OCI-LY3 (cell line): ENCODE measurements at regions not wholly inside any gene's neighbourhood (a gene's known extent, or its start where the extent isn't known, plus 50 kb on each side); places are given as distances from the start of the nearest gene placed in this dataset.

ENCODE experiments used
- H2AFZ ChIP-seq: fragments of 200-600, 300-600 bp; shearing (Covaris generic); 2 replicates; pipeline ENCODE4 v1.6.0; 2014; ENCODE audit warnings: antibody characterized with exemption, low read depth, low read length
- H3K27ac ChIP-seq: fragments of 200-600, 300-600 bp; sonication (generic); 2 replicates; pipeline ENCODE4 v1.5.1; 2014; ENCODE audit warnings: mild to moderate bottlenecking, low read length, moderate library complexity, mixed read lengths
- H3K27me3 ChIP-seq: fragments of 200-600, 300-600 bp; sonication (generic); 2 replicates; pipeline ENCODE4 v1.6.1; 2014; ENCODE audit warnings: low read depth, low read length, mixed read lengths
- H3K36me3 ChIP-seq: fragments of 200-600, 300-600 bp; sonication (generic); replicated peaks from 2 replicates; pipeline ENCODE3; 2014; ENCODE audit warnings: low read depth, low read length, mixed read lengths
- H3K4me1 ChIP-seq: fragments of 300-600, 200-600 bp; sonication (generic); 2 replicates; pipeline ENCODE4 v1.6.1; 2014; ENCODE audit warnings: low read length, mixed read lengths
- H3K4me2 ChIP-seq: fragments of 200-600, 300-600 bp; sonication (generic); 2 replicates; pipeline ENCODE4 v1.6.1; 2014; ENCODE audit warnings: low read length, mixed read lengths
- H3K4me3 ChIP-seq: fragments of 300-600, 200-600 bp; sonication (generic); 2 replicates; pipeline ENCODE4 v1.5.1; 2014; ENCODE audit warnings: antibody characterized with exemption, mild to moderate bottlenecking, low read length, moderate library complexity
- H3K79me2 ChIP-seq: fragments of 300-600, 200-600 bp; shearing (Covaris generic); 2 replicates; pipeline ENCODE4 v1.6.1; 2014; ENCODE audit warnings: mild to moderate bottlenecking, low read length, mixed read lengths
- H3K9ac ChIP-seq: fragments of 300-600, 200-600 bp; shearing (Covaris generic); 2 replicates; pipeline ENCODE4 v1.6.0; 2014; ENCODE audit warnings: mild to moderate bottlenecking, low read length, moderate library complexity
- H3K9me3 ChIP-seq: fragments of 200-600, 300-600 bp; shearing (Covaris generic); 2 replicates; pipeline ENCODE4 v1.6.1; 2014; ENCODE audit warnings: low read length, mixed read lengths; ENCODE audit not compliant: insufficient read depth
- H4K20me1 ChIP-seq: fragments of 200-600, 300-600 bp; sonication (generic); 2 replicates; pipeline ENCODE4 v1.6.1; 2016; ENCODE audit warnings: low read length, mixed read lengths; ENCODE audit not compliant: insufficient read depth
- EZH2phosphoT487 ChIP-seq: fragments of 200-600 bp; shearing (Covaris generic); IDR thresholded peaks from 2 replicates; pipeline ENCODE4 v1.6.1; 2018; ENCODE audit warnings: antibody characterized with exemption, mixed run types, low read depth
- TF ChIP-seq, protein P1 (sequence below): fragments of 200-600, 300-600 bp; sonication (generic); IDR thresholded peaks from 2 replicates; pipeline ENCODE4 v1.5.1; 2014; ENCODE audit warnings: antibody characterized with exemption, low read length, low read depth

DNA sequence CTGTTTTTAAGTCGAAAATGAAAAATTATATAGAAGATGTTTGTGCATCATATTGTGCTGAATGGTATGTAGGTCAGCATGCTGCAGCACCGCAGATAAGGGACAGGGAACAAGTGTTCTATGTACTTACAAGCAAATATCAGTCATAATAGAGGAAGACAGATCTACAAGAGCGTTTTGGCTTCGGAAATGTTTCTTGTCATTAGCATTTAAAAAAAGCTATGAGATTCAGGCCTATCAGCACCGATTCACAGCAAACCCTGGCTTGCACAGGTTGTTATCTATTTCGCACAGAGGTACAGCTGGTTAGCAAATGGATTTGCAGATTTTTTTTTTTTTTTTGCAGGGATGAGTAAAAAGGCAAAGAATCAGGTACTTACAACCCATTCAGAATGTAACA lies 204.2 kb upstream of the TBC1D5 start:
- Histone ChIP-seq H3K27ac (no peak overlapping the region), H2AFZ (no peak overlapping the region), H4K20me1 (no peaks in the 10 kb centered on the region), H3K9me3 (no peaks in the 10 kb centered on the region), H3K4me3 (no peak overlapping the region), H3K27me3 (peaks cover 9% of the 10 kb centered on the region), H3K79me2 (no peaks in the 10 kb centered on the region), H3K36me3 (no peaks in the 10 kb centered on the region), H3K9ac (no peak overlapping the region), H3K4me2 (no peak overlapping the region), H3K4me1 (peaks cover 8% of the 10 kb centered on the region)
- no peak for TF ChIP-seq EZH2phosphoT487
- TF ChIP-seq, protein P1, sequence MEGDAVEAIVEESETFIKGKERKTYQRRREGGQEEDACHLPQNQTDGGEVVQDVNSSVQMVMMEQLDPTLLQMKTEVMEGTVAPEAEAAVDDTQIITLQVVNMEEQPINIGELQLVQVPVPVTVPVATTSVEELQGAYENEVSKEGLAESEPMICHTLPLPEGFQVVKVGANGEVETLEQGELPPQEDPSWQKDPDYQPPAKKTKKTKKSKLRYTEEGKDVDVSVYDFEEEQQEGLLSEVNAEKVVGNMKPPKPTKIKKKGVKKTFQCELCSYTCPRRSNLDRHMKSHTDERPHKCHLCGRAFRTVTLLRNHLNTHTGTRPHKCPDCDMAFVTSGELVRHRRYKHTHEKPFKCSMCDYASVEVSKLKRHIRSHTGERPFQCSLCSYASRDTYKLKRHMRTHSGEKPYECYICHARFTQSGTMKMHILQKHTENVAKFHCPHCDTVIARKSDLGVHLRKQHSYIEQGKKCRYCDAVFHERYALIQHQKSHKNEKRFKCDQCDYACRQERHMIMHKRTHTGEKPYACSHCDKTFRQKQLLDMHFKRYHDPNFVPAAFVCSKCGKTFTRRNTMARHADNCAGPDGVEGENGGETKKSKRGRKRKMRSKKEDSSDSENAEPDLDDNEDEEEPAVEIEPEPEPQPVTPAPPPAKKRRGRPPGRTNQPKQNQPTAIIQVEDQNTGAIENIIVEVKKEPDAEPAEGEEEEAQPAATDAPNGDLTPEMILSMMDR = no peak

DNA sequence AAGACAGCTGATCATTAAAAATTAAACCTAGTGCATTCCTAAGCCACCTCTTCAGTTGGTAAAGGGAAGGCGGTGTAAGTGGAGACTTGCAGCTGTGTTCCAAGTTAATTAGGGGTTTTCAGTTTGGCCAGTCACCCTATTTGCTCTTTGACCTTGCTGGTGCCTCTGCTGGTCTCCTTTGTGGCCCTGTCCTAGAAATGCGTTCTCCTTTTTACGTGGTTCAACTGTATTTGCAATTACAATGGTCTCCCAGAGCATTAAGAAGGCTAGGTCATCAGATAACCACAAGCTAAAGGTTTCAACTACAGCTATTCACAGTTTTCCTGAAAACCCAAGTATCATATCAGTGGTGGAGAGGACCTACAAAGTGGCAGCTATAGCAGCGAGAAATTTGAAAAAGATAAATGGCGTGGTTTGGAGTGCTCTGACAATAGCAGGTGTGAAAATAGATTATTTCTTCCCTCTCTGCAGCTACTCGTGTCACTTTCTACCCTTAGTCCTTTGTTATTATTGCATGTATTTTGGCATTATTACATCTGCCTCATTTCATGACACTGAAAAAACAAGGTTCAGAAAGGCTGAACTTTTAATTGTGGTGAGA lies 203.5 kb upstream of the TBC1D5 start:
- H2AFZ ChIP-seq = no peak overlapping the region
- H4K20me1 ChIP-seq = no peaks in the 10 kb centered on the region
- no peaks in the 10 kb centered on the region for H3K36me3 ChIP-seq
- H3K4me3 ChIP-seq = no peak overlapping the region
- TF ChIP-seq, protein P1 = no peak
- TF ChIP-seq EZH2phosphoT487 = no peak
- peaks cover 8% of the 10 kb centered on the region for H3K4me1 ChIP-seq
- H3K9ac ChIP-seq = no peak overlapping the region
- H3K27ac ChIP-seq = no peak overlapping the region
- H3K9me3 ChIP-seq = no peaks in the 10 kb centered on the region
- no peaks in the 10 kb centered on the region for H3K79me2 ChIP-seq
- H3K27me3 ChIP-seq = peaks cover 9% of the 10 kb centered on the region
- no peak overlapping the region for H3K4me2 ChIP-seq

DNA sequence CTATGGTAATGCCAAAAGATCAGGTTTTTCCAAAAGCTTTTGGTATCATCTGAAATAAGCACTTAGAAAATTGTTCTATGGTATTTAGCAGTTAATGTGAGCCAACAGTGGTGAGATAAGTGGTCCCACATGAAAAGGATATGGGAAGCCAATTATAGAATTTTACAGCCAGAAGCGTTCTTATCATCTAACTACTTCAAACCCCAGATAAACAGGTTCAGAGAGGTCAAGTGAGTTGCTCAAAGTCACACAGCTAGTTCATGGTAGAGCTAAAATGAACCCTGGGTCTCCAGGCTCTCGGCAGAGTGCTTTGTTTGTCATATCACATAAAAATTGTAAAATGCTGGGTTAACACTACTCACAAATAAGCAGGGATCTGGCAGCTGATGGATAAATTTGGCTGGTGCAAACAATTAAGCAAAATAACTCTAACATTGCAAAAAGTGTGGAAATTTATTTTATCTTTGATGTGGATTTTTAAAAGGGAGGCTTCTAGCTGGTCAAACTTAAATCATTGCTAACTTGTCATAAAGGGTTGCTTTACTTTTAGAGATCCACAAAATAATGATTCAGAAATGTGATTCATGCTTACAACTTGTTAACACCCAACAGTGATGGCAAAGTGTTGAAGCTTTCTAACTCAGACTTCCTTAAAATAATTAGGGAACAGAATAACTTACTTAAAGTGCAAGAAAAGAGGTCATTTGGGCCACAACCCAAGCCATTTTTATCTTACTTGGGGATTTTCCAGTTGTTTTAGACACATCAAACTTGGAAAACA lies 202.8 kb upstream of the TBC1D5 start:
- Histone ChIP-seq H3K4me1 (peaks cover 8% of the 10 kb centered on the region), H3K9ac (no peak overlapping the region), H3K79me2 (no peaks in the 10 kb centered on the region), H3K4me3 (no peak overlapping the region), H2AFZ (no peak overlapping the region), H3K36me3 (no peaks in the 10 kb centered on the region), H4K20me1 (no peaks in the 10 kb centered on the region), H3K9me3 (no peaks in the 10 kb centered on the region), H3K4me2 (no peak overlapping the region), H3K27me3 (peaks cover 9% of the 10 kb centered on the region), H3K27ac (no peak overlapping the region)
- TF ChIP-seq, protein P1 = no peak
- TF ChIP-seq EZH2phosphoT487 = no peak

DNA sequence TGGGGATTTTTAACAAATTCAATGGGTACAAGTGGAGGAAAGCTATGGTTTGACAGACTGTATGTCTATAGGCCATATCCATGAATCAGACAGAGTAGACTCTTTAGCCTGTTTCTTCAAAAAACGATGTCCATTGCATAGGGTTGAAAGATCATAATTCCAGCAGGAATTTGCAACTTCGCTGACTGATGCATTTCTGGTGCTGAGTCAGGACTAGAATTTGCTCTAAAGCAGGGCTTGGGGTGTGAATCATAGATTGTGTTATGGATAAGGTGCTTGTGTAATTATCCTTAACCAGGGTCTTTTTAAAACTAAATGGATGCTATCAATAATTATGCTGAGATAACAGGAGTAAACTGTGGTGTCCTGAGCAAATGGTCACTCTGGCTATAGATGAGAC lies 200.4 kb upstream of the TBC1D5 start:
- H2AFZ ChIP-seq = no peak overlapping the region
- peaks cover 9% of the 10 kb centered on the region for H3K27me3 ChIP-seq
- H3K79me2 ChIP-seq = no peaks in the 10 kb centered on the region
- no peak overlapping the region for H3K9ac ChIP-seq
- H3K4me1 ChIP-seq = no peaks in the 10 kb centered on the region
- H3K36me3 ChIP-seq = no peaks in the 10 kb centered on the region
- H3K4me3 ChIP-seq = no peak overlapping the region
- no peak overlapping the region for H3K27ac ChIP-seq
- H3K9me3 ChIP-seq = no peaks in the 10 kb centered on the region
- no peaks in the 10 kb centered on the region for H4K20me1 ChIP-seq
- no peak for TF ChIP-seq EZH2phosphoT487
- TF ChIP-seq, protein P1 = no peak
- H3K4me2 ChIP-seq = no peak overlapping the region
